Right lobe of liver (tissue), 6 donors: ENCODE measurements at regions not wholly inside any gene's neighbourhood (a gene's known extent, or its start where the extent isn't known, plus 50 kb on each side); places are given as distances from the start of the nearest gene placed in this dataset.

Experiments
- ATAC-seq, 4 donors: fragments of 200-7000 bp; cut with Tn5 transposase; one replicate each; pipeline ENCODE4 v1.9.1; 2020; ENCODE audit warnings: mild to moderate bottlenecking in 4 of 4, moderate library complexity in 4 of 4
- DNase-seq, 3 donors: peaks; one replicate each; pipeline ENCODE4 v3.0.0-alpha.2; 2020
- H3K27ac ChIP-seq, 3 donors: fragments of 200-600 bp; one replicate each; pipeline ENCODE4 v1.8.0; 2022
- H3K27me3 ChIP-seq, 2 donors: fragments of 200-600 bp; one replicate each; pipeline ENCODE4 v1.8.0; 2022
- H3K36me3 ChIP-seq, 4 donors: fragments of 200-600 bp; sonication (generic) in 1 of 4; one replicate each; pipeline versions ENCODE4 v1.5.1 to v1.8.0; 2017 to 2022; ENCODE audit warnings: control low read depth in 1 of 4
- H3K4me1 ChIP-seq, 4 donors: fragments of 200-600 bp; sonication (generic) in 1 of 4; one replicate each; pipeline versions ENCODE4 v1.5.1 to v1.8.0; 2017 to 2022; ENCODE audit warnings: control low read depth in 1 of 4
- H3K4me3 ChIP-seq, 3 donors: fragments of 200-600 bp; one replicate each; pipeline ENCODE4 v1.8.0; 2022
- H3K9me3 ChIP-seq, 4 donors: fragments of 200-600 bp; sonication (generic) in 1 of 4; one replicate each; pipeline versions ENCODE4 v1.5.1 to v1.8.0; 2017 to 2022; ENCODE audit warnings: control low read depth in 1 of 4
- POLR2A ChIP-seq: fragments of 450-650 bp; IDR thresholded peaks from one replicate; pipeline ENCODE4 v1.6.1; 2017; ENCODE audit warnings: antibody characterized with exemption, mild to moderate bottlenecking
- WGBS: methylation state at CpG from one replicate; pipeline ENCODE4 v1.1.6; 2018; ENCODE audit warnings: low coverage, low lambda C conversion rate; ENCODE audit not compliant: insufficient coverage; ENCODE audit errors: missing lambda C conversion rate; 5-methylcytosine and 5-hydroxymethylcytosine counted together
- intact Hi-C, 2 donors: fragments of 100-400 bp; cut with DNase I; formaldehyde crosslinking; loops; one replicate each; pipeline versions ENCODE4 v1.11.2 to v1.14.1; 2022
- TF ChIP-seq, protein P1 (sequence below), 4 donors: fragments of 200-600 bp in 3 of 4; fragments of 450-650 bp in 1 of 4; IDR thresholded peaks; one replicate each; pipeline versions ENCODE4 v1.5.1 to v1.8.0; 2016 to 2022; ENCODE audit warnings: antibody characterized with exemption in 4 of 4, mild to moderate bottlenecking in 2 of 4
- donor health status: DM: no; HTN: yes; CAD: no.
- donor health status: DM: no; HTN: no; CAD: no.
- donor health status: DM: no; HTN: no; CAD: no.
- donor health status: DM: no; HTN: yes; CAD: no.
- donor health status: DM: no; HTN: yes; CAD: no.

DNA sequence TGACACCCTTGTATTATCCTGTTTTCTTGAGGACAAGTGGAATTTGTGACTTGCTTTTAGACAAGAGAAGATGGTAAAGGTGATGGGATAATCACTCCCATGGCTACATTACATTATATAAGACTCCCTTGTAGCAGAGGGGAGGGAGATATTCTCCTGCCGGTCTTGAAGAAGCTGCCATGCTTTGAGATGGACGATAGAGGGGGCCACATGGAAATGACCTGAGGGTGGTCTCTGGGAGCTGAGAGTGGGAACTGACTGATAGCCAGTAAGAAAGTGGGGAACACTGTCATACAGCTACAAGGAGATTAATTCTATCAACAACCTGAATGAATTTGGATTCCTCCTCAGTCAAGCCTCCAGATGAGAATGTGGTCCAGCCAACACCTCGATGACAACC, 540.1 kb downstream of the NTRK3 start:
- intact Hi-C loops: no loop called here

DNA sequence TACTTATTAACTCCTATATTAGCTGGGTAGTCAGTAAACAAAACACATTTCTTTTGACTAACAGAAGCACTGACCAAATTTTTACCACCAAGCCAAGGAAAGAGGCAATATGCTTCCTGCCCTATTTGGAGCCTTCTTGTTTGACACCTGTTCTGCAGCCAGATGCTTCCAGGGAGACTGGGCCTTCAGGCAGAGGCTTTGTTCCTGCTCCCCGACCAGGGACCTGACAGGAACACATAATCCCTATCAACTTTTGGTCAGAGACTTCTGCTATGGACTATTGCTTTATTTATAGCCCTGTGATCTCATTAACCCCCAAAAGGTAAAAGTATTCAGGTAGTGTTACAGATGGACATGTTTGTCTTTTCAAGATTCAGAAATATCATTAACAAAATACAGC, 541.3 kb downstream of the NTRK3 start:
- Histone ChIP-seq H3K27ac (no peak overlapping the region), H3K27me3 (no peaks in the 10 kb centered on the region), H3K36me3 (no peaks in the 10 kb centered on the region), H3K9me3 (no peaks in the 10 kb centered on the region), H3K4me1 (no peaks in the 10 kb centered on the region), H3K4me3 (no peak overlapping the region)
- ATAC-seq: no peak
- intact Hi-C loops: no loop called here
- no peak for DNase-seq
- WGBS: 22% methylated on average over 1 of the region's 1 CpG
- TF ChIP-seq POLR2A: no peak
- TF ChIP-seq, protein P1, sequence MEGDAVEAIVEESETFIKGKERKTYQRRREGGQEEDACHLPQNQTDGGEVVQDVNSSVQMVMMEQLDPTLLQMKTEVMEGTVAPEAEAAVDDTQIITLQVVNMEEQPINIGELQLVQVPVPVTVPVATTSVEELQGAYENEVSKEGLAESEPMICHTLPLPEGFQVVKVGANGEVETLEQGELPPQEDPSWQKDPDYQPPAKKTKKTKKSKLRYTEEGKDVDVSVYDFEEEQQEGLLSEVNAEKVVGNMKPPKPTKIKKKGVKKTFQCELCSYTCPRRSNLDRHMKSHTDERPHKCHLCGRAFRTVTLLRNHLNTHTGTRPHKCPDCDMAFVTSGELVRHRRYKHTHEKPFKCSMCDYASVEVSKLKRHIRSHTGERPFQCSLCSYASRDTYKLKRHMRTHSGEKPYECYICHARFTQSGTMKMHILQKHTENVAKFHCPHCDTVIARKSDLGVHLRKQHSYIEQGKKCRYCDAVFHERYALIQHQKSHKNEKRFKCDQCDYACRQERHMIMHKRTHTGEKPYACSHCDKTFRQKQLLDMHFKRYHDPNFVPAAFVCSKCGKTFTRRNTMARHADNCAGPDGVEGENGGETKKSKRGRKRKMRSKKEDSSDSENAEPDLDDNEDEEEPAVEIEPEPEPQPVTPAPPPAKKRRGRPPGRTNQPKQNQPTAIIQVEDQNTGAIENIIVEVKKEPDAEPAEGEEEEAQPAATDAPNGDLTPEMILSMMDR (IDR thresholded peaks at IDR 0.05): no peak

More for the DNA sequence above, 540.1 kb downstream of the NTRK3 start:
- Histone ChIP-seq H3K27ac (no peak overlapping the region), H3K4me1 (no peaks in the 10 kb centered on the region), H3K27me3 (no peaks in the 10 kb centered on the region), H3K36me3 (no peaks in the 10 kb centered on the region), H3K9me3 (no peaks in the 10 kb centered on the region), H3K4me3 (no peak overlapping the region)
- 18% methylated on average over 2 of the region's 3 CpGs for WGBS
- DNase-seq (no peak), ATAC-seq (no peak)
- TF ChIP-seq, protein P1 (IDR thresholded peaks at IDR 0.05): no peak
- TF ChIP-seq POLR2A: no peak

DNA sequence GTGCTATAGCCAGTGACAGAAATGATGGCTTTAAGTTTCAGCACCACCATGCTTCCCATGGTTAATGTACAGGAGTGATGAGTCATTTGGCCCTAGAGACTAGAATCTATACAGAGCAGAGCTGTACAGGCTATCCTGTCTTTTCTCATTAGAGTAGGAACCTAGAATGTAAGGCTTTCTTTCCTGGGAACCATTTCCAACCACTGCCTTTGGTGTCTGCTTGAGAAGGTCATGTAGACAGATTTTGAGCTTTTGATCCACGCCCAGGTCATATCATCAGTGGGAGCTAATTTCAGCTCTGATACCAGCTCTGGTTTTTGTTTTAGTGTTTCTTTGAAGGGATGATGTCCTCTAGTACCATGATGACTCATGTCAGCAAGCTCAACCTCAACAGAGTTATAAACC, 543.1 kb downstream of the NTRK3 start:
- Histone ChIP-seq H3K27me3 (no peaks in the 10 kb centered on the region), H3K4me1 (no peaks in the 10 kb centered on the region), H3K36me3 (no peaks in the 10 kb centered on the region), H3K9me3 (no peaks in the 10 kb centered on the region), H3K4me3 (no peak overlapping the region), H3K27ac (no peak overlapping the region)
- no peak for ATAC-seq
- DNase-seq: no peak
- TF ChIP-seq, protein P1 (IDR thresholded peaks at IDR 0.05): no peak
- no peak for TF ChIP-seq POLR2A
- 38% methylated on average over 1 of the region's 1 CpG for WGBS
- intact Hi-C loops: no loop called here

DNA sequence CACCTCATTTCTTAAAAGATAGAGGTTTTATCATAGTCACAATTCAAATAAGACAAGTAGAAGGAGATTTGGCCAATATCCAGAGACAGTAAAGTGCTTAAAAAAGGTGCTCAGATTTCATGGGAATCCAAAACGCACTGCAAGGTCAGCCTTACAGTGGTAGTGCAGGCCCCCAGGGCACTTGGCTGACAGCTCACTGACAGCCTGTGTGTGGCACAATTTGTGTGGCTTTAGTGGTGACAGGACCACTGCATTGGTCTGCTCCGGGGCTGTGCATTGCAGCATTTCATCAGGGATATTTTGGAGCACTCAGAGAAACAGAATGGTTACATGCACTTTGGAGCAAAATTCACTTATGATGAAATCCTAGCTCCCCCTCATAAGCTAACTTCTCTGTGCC, 544.3 kb downstream of the NTRK3 start:
- Histone ChIP-seq H3K9me3 (no peaks in the 10 kb centered on the region), H3K4me1 (no peaks in the 10 kb centered on the region), H3K36me3 (no peaks in the 10 kb centered on the region), H3K27me3 (no peaks in the 10 kb centered on the region), H3K4me3 (no peak overlapping the region), H3K27ac (no peak overlapping the region)
- ATAC-seq (no peak), DNase-seq (no peak)
- WGBS: 41% methylated on average over 2 of the region's 2 CpGs
- intact Hi-C loops: no loop called here
- TF ChIP-seq, protein P1 (IDR thresholded peaks at IDR 0.05): no peak
- no peak for TF ChIP-seq POLR2A

DNA sequence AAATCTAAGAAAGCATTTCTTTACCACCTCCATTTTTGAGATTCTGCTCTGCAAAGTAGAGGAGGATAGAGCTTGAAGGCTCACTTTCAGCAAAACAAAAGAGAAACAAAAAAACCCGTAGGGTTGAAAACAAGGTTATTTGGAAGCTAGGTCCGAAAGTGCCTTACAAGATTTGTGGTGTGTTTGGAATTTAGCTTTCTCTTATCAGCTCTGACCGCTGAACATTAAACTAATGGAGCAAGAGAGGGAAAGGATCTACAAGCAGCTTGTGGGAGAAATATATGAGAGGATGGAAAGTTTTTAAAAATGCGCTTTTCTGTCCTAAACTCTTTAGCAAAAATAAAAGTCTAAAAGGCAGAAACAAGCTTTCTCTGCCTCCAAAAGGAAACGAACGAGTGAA, 545.5 kb downstream of the NTRK3 start:
- Histone ChIP-seq H3K36me3 (no peaks in the 10 kb centered on the region), H3K27ac (no peak overlapping the region), H3K4me3 (no peak overlapping the region), H3K27me3 (no peaks in the 10 kb centered on the region), H3K4me1 (no peaks in the 10 kb centered on the region), H3K9me3 (no peaks in the 10 kb centered on the region)
- TF ChIP-seq, protein P1 (IDR thresholded peaks at IDR 0.05): no peak
- TF ChIP-seq POLR2A: no peak
- DNase-seq (no peak), ATAC-seq (no peak)
- intact Hi-C loops: no loop called here
- WGBS: 21% methylated on average over 6 of the region's 6 CpGs
